IPS DF 6.9 (cell line): ENCODE measurements at regions not wholly inside any gene's neighbourhood (a gene's known extent, or its start where the extent isn't known, plus 50 kb on each side); places are given as distances from the start of the nearest gene placed in this dataset.

Experiments used
- DNase-seq: peaks from one replicate; pipeline ENCODE4 v3.0.0-alpha.2; 2013; ENCODE audit warnings: low read depth, low spot score
- H3K27ac ChIP-seq: one replicate; pipeline ENCODE4 v1.5.1; 2013; ENCODE audit warnings: low read length, control low read depth
- H3K27me3 ChIP-seq: 2 replicates; pipeline ENCODE4 v1.6.1; 2013; ENCODE audit warnings: mild to moderate bottlenecking, low read length; ENCODE audit not compliant: control insufficient read depth, insufficient read depth
- H3K36me3 ChIP-seq: 2 replicates; pipeline ENCODE4 v1.6.1; 2013; ENCODE audit warnings: low read length; ENCODE audit not compliant: control insufficient read depth, insufficient read depth
- H3K4me1 ChIP-seq: 2 replicates; pipeline ENCODE4 v1.6.1; 2013; ENCODE audit warnings: low read length; ENCODE audit not compliant: control insufficient read depth, insufficient read depth
- H3K4me3 ChIP-seq: 2 replicates; pipeline ENCODE4 v1.5.1; 2013; ENCODE audit warnings: mild to moderate bottlenecking, low read length
- H3K9me3 ChIP-seq: 2 replicates; pipeline ENCODE4 v1.6.1; 2013; ENCODE audit warnings: low read length, inconsistent platforms; ENCODE audit not compliant: control insufficient read depth, insufficient read depth
- WGBS: extraction: QIAGEN DNeasy Blood & Tissue Kit; methylation state at CpG from one replicate; pipeline ENCODE4 v1.1.7; 2013; ENCODE audit warnings: mixed read lengths, missing lambda C conversion rate; ENCODE audit not compliant: insufficient read length, insufficient coverage; 5-methylcytosine and 5-hydroxymethylcytosine counted together

GRCh38 chr2:203585516-203585915 is 50.4 kb upstream of the RAPH1 start:
- WGBS = no CpG with 5 or more reads among the region's 2 CpGs
- Histone ChIP-seq H3K36me3 (no peaks in the 10 kb centered on the region), H3K9me3 (no peaks in the 10 kb centered on the region), H3K4me1 (no peaks in the 10 kb centered on the region), H3K27me3 (no peaks in the 10 kb centered on the region), H3K4me3 (no peak overlapping the region), H3K27ac (no peak overlapping the region)
- no peak for DNase-seq

- no peaks in the 10 kb centered on the region for H3K36me3 ChIP-seq
- no peak overlapping the region for H3K27ac ChIP-seq
- DNase-seq = no peak
- no peaks in the 10 kb centered on the region for H3K27me3 ChIP-seq
- no peaks in the 10 kb centered on the region for H3K4me1 ChIP-seq
- no CpG with 5 or more reads among the region's 6 CpGs for WGBS
- no peaks in the 10 kb centered on the region for H3K9me3 ChIP-seq
- H3K4me3 ChIP-seq = no peak overlapping the region
These were observed 51.1 kb upstream of the RAPH1 start for GRCh38 chr2:203586206-203586605.

GRCh38 chr2:203586696-203587095 is 51.6 kb upstream of the RAPH1 start:
- Histone ChIP-seq H3K4me3 (no peak overlapping the region), H3K36me3 (no peaks in the 10 kb centered on the region), H3K27ac (no peak overlapping the region), H3K4me1 (no peaks in the 10 kb centered on the region), H3K9me3 (no peaks in the 10 kb centered on the region), H3K27me3 (no peaks in the 10 kb centered on the region)
- no CpG with 5 or more reads among the region's 4 CpGs for WGBS
- DNase-seq = no peak

GRCh38 chr2:203590496-203590895 is 55.4 kb upstream of the RAPH1 start:
- Histone ChIP-seq H3K27ac (no peak overlapping the region), H3K4me1 (no peaks in the 10 kb centered on the region), H3K4me3 (no peak overlapping the region), H3K36me3 (no peaks in the 10 kb centered on the region), H3K27me3 (no peaks in the 10 kb centered on the region), H3K9me3 (no peaks in the 10 kb centered on the region)
- DNase-seq = no peak
- WGBS = no CpG with 5 or more reads among the region's 2 CpGs

GRCh38 chr2:203591642-203592041 is 56.5 kb upstream of the RAPH1 start:
- H3K27me3 ChIP-seq = no peaks in the 10 kb centered on the region
- no peaks in the 10 kb centered on the region for H3K4me1 ChIP-seq
- no peak overlapping the region for H3K4me3 ChIP-seq
- DNase-seq = no peak
- no peaks in the 10 kb centered on the region for H3K36me3 ChIP-seq
- no peaks in the 10 kb centered on the region for H3K9me3 ChIP-seq
- no peak overlapping the region for H3K27ac ChIP-seq

- Histone ChIP-seq H3K4me3 (no peak overlapping the region), H3K27ac (no peak overlapping the region), H3K4me1 (no peaks in the 10 kb centered on the region), H3K9me3 (no peaks in the 10 kb centered on the region), H3K36me3 (no peaks in the 10 kb centered on the region), H3K27me3 (no peaks in the 10 kb centered on the region)
- WGBS = no CpG with 5 or more reads among the region's 2 CpGs
- no peak for DNase-seq
These were observed 57.4 kb upstream of the RAPH1 start for GRCh38 chr2:203592470-203592869.

GRCh38 chr2:203594541-203594940 is 59.4 kb upstream of the RAPH1 start:
- no peaks in the 10 kb centered on the region for H3K9me3 ChIP-seq
- H3K27ac ChIP-seq = no peak overlapping the region
- no peak overlapping the region for H3K4me3 ChIP-seq
- no peaks in the 10 kb centered on the region for H3K27me3 ChIP-seq
- H3K36me3 ChIP-seq = no peaks in the 10 kb centered on the region
- DNase-seq = no peak
- H3K4me1 ChIP-seq = no peaks in the 10 kb centered on the region

- no peak overlapping the region for H3K4me3 ChIP-seq
- H3K27ac ChIP-seq = no peak overlapping the region
- no peaks in the 10 kb centered on the region for H3K9me3 ChIP-seq
- no peak for DNase-seq
- H3K4me1 ChIP-seq = no peaks in the 10 kb centered on the region
- H3K27me3 ChIP-seq = no peaks in the 10 kb centered on the region
- no CpG with 5 or more reads among the region's 5 CpGs for WGBS
- no peaks in the 10 kb centered on the region for H3K36me3 ChIP-seq
These were observed 61.1 kb upstream of the RAPH1 start for GRCh38 chr2:203596183-203596582.

GRCh38 chr2:203599509-203599908 is 64.4 kb upstream of the RAPH1 start:
- H3K27ac ChIP-seq = no peak overlapping the region
- no CpG with 5 or more reads among the region's 4 CpGs for WGBS
- no peak overlapping the region for H3K4me3 ChIP-seq
- H3K4me1 ChIP-seq = no peaks in the 10 kb centered on the region
- no peaks in the 10 kb centered on the region for H3K27me3 ChIP-seq
- H3K9me3 ChIP-seq = no peaks in the 10 kb centered on the region
- H3K36me3 ChIP-seq = no peaks in the 10 kb centered on the region
- DNase-seq = no peak

- H3K27me3 ChIP-seq = no peaks in the 10 kb centered on the region
- H3K9me3 ChIP-seq = no peaks in the 10 kb centered on the region
- no CpG with 5 or more reads among the region's 6 CpGs for WGBS
- peak; percentile 58 for DNase-seq
- no peaks in the 10 kb centered on the region for H3K4me1 ChIP-seq
- H3K4me3 ChIP-seq = no peak overlapping the region
- H3K27ac ChIP-seq = no peak overlapping the region
- H3K36me3 ChIP-seq = no peaks in the 10 kb centered on the region
These were observed 65.2 kb upstream of the RAPH1 start for GRCh38 chr2:203600286-203600685.

GRCh38 chr2:203603456-203604389 is 68.6 kb upstream of the RAPH1 start:
- no peaks in the 10 kb centered on the region for H3K27me3 ChIP-seq
- WGBS = no CpG with 5 or more reads among the region's 10 CpGs
- 0 out of 2 replicates have a peak, but pooled peaks cover 1% of the 10 kb centered on the region for H3K4me1 ChIP-seq
- H3K36me3 ChIP-seq = no peaks in the 10 kb centered on the region
- DNase-seq = no peak
- no peak overlapping the region for H3K27ac ChIP-seq
- no peaks in the 10 kb centered on the region for H3K9me3 ChIP-seq
- H3K4me3 ChIP-seq = no peak overlapping the region
